ENCODE measurements at regions not wholly inside any gene's neighbourhood (a gene's known extent, or its start where the extent isn't known, plus 50 kb on each side); places are given as distances from the start of the nearest gene placed in this dataset.

DNA sequence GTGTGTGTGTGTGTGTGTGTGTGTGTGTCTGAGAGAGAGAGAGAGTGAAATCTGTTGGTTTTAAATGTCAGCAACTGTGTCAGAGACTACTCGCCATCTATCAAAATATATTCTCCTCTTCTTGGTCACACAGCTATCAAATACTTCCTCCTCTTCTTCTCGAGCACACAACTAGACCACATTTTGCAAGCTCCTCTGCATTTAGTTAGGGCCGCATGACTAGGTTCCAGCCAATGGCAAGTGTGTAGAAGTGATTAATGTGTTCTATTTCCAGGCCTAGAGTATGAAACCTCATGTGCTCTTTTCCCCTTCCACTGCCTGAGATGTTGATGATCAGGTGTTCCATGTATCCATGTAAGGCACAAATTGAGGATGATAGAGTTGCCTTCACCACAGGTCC lies 278.5 kb upstream of the MARCKS start:
- Histone ChIP-seq H3K9ac (ENCODE audit: low read length) (no peak overlapping the region), H3K79me2 (ENCODE audit: insufficient read depth, low read length) (no peaks in the 10 kb centered on the region), H4K20me1 (ENCODE audit: insufficient read depth, low read length) (no peaks in the 10 kb centered on the region), H3K36me3 (ENCODE audit: insufficient read depth, low read length) (no peaks in the 10 kb centered on the region), H3K4me3 (ENCODE audit: insufficient read depth, low read depth, low read length) (no peak overlapping the region), H3K4me1 (ENCODE audit: insufficient read depth, low read length) (no peaks in the 10 kb centered on the region), H3K27ac (ENCODE audit: low read depth, low read length) (no peak overlapping the region), H3K9me3 (ENCODE audit: insufficient read depth, low read depth, low read length) (peaks cover 8% of the 10 kb centered on the region), H3K4me2 (ENCODE audit: low read length) (no peak overlapping the region), H2AFZ (ENCODE audit: low read depth, low read length) (no peak overlapping the region), H3K27me3 (ENCODE audit: insufficient read depth, low read length) (no peaks in the 10 kb centered on the region)
- no peaks in the 10 kb centered on the region for H3K36me3 Mint-ChIP-seq (ENCODE audit: low read depth, unreplicated experiment)
- DNase-seq (ENCODE audit: low read depth) (no peak), FAIRE-seq (no peak)
- peaks cover 4% of the 10 kb centered on the region for H3K9me3 Mint-ChIP-seq (ENCODE audit: unreplicated experiment)
- no peaks in the 10 kb centered on the region for H3K27me3 Mint-ChIP-seq (ENCODE audit: low read depth, unreplicated experiment)
- no peak overlapping the region for H3K27ac Mint-ChIP-seq (ENCODE audit: unreplicated experiment)
- no peak overlapping the region for H3K4me3 Mint-ChIP-seq (ENCODE audit: unreplicated experiment)
- TF ChIP-seq, protein P1, sequence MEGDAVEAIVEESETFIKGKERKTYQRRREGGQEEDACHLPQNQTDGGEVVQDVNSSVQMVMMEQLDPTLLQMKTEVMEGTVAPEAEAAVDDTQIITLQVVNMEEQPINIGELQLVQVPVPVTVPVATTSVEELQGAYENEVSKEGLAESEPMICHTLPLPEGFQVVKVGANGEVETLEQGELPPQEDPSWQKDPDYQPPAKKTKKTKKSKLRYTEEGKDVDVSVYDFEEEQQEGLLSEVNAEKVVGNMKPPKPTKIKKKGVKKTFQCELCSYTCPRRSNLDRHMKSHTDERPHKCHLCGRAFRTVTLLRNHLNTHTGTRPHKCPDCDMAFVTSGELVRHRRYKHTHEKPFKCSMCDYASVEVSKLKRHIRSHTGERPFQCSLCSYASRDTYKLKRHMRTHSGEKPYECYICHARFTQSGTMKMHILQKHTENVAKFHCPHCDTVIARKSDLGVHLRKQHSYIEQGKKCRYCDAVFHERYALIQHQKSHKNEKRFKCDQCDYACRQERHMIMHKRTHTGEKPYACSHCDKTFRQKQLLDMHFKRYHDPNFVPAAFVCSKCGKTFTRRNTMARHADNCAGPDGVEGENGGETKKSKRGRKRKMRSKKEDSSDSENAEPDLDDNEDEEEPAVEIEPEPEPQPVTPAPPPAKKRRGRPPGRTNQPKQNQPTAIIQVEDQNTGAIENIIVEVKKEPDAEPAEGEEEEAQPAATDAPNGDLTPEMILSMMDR (IDR thresholded peaks at IDR 0.05; ENCODE audit: insufficient read depth, low read depth, low read length) = no peak
- TF ChIP-seq EZH2 (IDR thresholded peaks at IDR 0.05; ENCODE audit: insufficient read depth, low read length) = no peak
- no peaks in the 10 kb centered on the region for H3K4me1 Mint-ChIP-seq (ENCODE audit: low read depth, unreplicated experiment)

DNA sequence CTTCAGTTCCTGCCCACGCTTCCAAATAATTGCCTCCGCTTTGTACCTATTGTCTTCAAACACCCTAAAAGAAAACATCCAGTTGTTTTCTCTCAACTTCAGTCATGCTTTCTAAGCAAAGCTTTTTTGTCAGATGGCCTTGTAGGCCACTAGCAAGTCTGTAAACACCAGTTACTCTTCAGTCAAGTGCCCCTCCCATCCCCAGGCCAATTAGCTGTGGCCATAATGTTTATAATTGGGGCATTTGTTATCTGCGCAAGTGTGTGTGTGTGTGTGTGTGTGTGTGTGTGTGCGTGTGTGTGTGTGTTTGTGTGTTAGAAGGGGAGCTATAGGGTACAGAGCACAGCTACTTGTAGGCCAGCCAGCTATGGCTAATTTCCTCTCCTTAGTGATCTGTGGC lies 272.4 kb upstream of the MARCKS start:
- Mint-ChIP-seq H3K27ac (ENCODE audit: unreplicated experiment) (no peak overlapping the region), H3K27me3 (ENCODE audit: low read depth, unreplicated experiment) (no peaks in the 10 kb centered on the region), H3K36me3 (ENCODE audit: low read depth, unreplicated experiment) (no peaks in the 10 kb centered on the region), H3K4me3 (ENCODE audit: unreplicated experiment) (no peak overlapping the region), H3K4me1 (ENCODE audit: low read depth, unreplicated experiment) (peaks cover 16% of the 10 kb centered on the region), H3K9me3 (ENCODE audit: unreplicated experiment) (no peaks in the 10 kb centered on the region)
- Histone ChIP-seq H3K27me3 (ENCODE audit: insufficient read depth, low read length) (no peaks in the 10 kb centered on the region), H3K27ac (ENCODE audit: low read depth, low read length) (no peak overlapping the region), H3K36me3 (ENCODE audit: insufficient read depth, low read length) (no peaks in the 10 kb centered on the region), H3K9ac (ENCODE audit: low read length) (no peak overlapping the region), H3K4me3 (ENCODE audit: insufficient read depth, low read depth, low read length) (no peak overlapping the region), H4K20me1 (ENCODE audit: insufficient read depth, low read length) (no peaks in the 10 kb centered on the region), H3K4me1 (ENCODE audit: insufficient read depth, low read length) (peaks cover 7% of the 10 kb centered on the region), H3K79me2 (ENCODE audit: insufficient read depth, low read length) (no peaks in the 10 kb centered on the region), H3K4me2 (ENCODE audit: low read length) (no peak overlapping the region), H3K9me3 (ENCODE audit: insufficient read depth, low read depth, low read length) (peaks cover 3% of the 10 kb centered on the region), H2AFZ (ENCODE audit: low read depth, low read length) (no peak overlapping the region)
- DNase-seq (ENCODE audit: low read depth) (no peak), FAIRE-seq (no peak)
- TF ChIP-seq EZH2 (IDR thresholded peaks at IDR 0.05; ENCODE audit: insufficient read depth, low read length) = no peak
- TF ChIP-seq, protein P1 (IDR thresholded peaks at IDR 0.05; ENCODE audit: insufficient read depth, low read depth, low read length) = no peak

GRCh38 chr6:113585246-113585645 lies 271.9 kb upstream of the MARCKS start:
- H3K4me2 ChIP-seq (ENCODE audit: low read length) = no peak overlapping the region
- Mint-ChIP-seq H3K27me3 (ENCODE audit: low read depth, unreplicated experiment) (no peaks in the 10 kb centered on the region), H3K36me3 (ENCODE audit: low read depth, unreplicated experiment) (no peaks in the 10 kb centered on the region), H3K27ac (ENCODE audit: unreplicated experiment) (no peak overlapping the region), H3K4me1 (ENCODE audit: low read depth, unreplicated experiment) (peaks cover 16% of the 10 kb centered on the region), H3K4me3 (ENCODE audit: unreplicated experiment) (no peak overlapping the region), H3K9me3 (ENCODE audit: unreplicated experiment) (no peaks in the 10 kb centered on the region)
- no peaks in the 10 kb centered on the region for H4K20me1 ChIP-seq (ENCODE audit: insufficient read depth, low read length)
- H3K27ac ChIP-seq (ENCODE audit: low read depth, low read length) = no peak overlapping the region
- no peaks in the 10 kb centered on the region for H3K36me3 ChIP-seq (ENCODE audit: insufficient read depth, low read length)
- peaks cover 7% of the 10 kb centered on the region for H3K4me1 ChIP-seq (ENCODE audit: insufficient read depth, low read length)
- H3K79me2 ChIP-seq (ENCODE audit: insufficient read depth, low read length) = no peaks in the 10 kb centered on the region
- no peaks in the 10 kb centered on the region for H3K27me3 ChIP-seq (ENCODE audit: insufficient read depth, low read length)
- no peak overlapping the region for H3K9ac ChIP-seq (ENCODE audit: low read length)
- TF ChIP-seq EZH2 (IDR thresholded peaks at IDR 0.05; ENCODE audit: insufficient read depth, low read length) = no peak
- TF ChIP-seq, protein P1 (IDR thresholded peaks at IDR 0.05; ENCODE audit: insufficient read depth, low read depth, low read length) = no peak
- no peak overlapping the region for H2AFZ ChIP-seq (ENCODE audit: low read depth, low read length)
- H3K4me3 ChIP-seq (ENCODE audit: insufficient read depth, low read depth, low read length) = no peak overlapping the region
- FAIRE-seq (no peak), DNase-seq (ENCODE audit: low read depth) (peak; percentile 73)
- H3K9me3 ChIP-seq (ENCODE audit: insufficient read depth, low read depth, low read length) = peaks cover 3% of the 10 kb centered on the region
